Fibroblast of lung (primary cell): ENCODE measurements at regions not wholly inside any gene's neighbourhood (a gene's known extent, or its start where the extent isn't known, plus 50 kb on each side); places are given as distances from the start of the nearest gene placed in this dataset.

Experiments used
- CTCF ChIP-seq, 2 donors: IDR thresholded peaks in 1 of 2; conservative IDR thresholded peaks in 1 of 2; 1 replicate in 1 of 2; 2 replicates in 1 of 2; pipeline ENCODE4 v1.5.1; 2011 to 2012; ENCODE audit warnings: low read length in 2 of 2, control low read depth in 1 of 2, inconsistent platforms in 1 of 2, low read depth in 1 of 2, mild to moderate bottlenecking in 1 of 2
- EZH2 ChIP-seq: IDR thresholded peaks from 2 replicates; pipeline ENCODE4 v1.5.1; 2012; ENCODE audit warnings: low read length, control low read depth, mild to moderate bottlenecking; ENCODE audit errors: missing control alignments

DNA sequence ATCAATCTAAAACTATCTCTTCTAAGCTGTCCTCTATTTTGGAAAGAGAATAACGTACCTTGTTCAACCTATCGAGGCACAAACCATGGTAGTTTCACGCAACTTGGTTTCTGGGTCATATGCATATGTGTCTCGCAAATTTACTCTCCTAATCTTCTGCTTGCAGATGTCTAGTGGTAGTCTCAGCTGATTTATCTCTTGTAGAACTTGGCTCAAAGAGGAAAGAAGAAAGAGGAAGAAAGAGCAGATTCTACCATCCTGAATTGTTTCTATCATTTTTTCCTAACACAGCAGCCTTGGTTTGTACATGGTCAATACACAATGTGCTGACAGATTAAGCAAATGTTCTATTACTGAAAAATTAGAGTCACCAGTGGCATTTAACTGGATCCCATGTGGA, 282.3 kb downstream of the SPRY2 start:
- TF ChIP-seq CTCF (conservative IDR thresholded peaks at IDR 0.05 in 1 of 2, IDR thresholded peaks at IDR 0.05 in 1 of 2; ENCODE audit: low read depth in 1 of 2, low read length in 2 of 2) (no peak), EZH2 (no peak)
